ENCODE measurements at regions not wholly inside any gene's neighbourhood (a gene's known extent, or its start where the extent isn't known, plus 50 kb on each side); places are given as distances from the start of the nearest gene placed in this dataset.

GRCh38 chr1:217135987-217136894 is 413.0 kb upstream of the ESRRG start:
- Histone ChIP-seq H3K9me3 (ENCODE audit: insufficient read depth, low read depth, low read length) (0 out of 2 replicates have a peak, but pooled peaks cover 7% of the 10 kb centered on the region), H3K9me2 (replicated peaks; ENCODE audit: low read depth, low read length) (no peaks in the 10 kb centered on the region), H4K20me1 (ENCODE audit: insufficient read depth, low read length, poor library complexity, severe bottlenecking) (no peaks in the 10 kb centered on the region), H3K4me1 (ENCODE audit: insufficient read depth, low read length, poor library complexity, severe bottlenecking) (no peaks in the 10 kb centered on the region), H3K4me2 (ENCODE audit: low read depth, low read length, poor library complexity, severe bottlenecking) (no peak overlapping the region), H3K9ac (ENCODE audit: low read depth, low read length, poor library complexity, severe bottlenecking) (no peak overlapping the region), H3K27me3 (ENCODE audit: insufficient read depth, low read length, poor library complexity, severe bottlenecking) (no peaks in the 10 kb centered on the region), H3F3A (ENCODE audit: low read depth) (no peaks in the 10 kb centered on the region), H2AFZ (ENCODE audit: low read length) (no peak overlapping the region), H3K4me3 (ENCODE audit: low read length, poor library complexity, severe bottlenecking) (no peak overlapping the region), H3K36me3 (ENCODE audit: insufficient read depth, low read length) (no peaks in the 10 kb centered on the region), H3K79me2 (ENCODE audit: insufficient read depth, low read length) (no peaks in the 10 kb centered on the region)
- TF ChIP-seq CTCF (conservative IDR thresholded peaks at IDR 0.05; ENCODE audit: low read length) (no peak), EZH2phosphoT487 (IDR thresholded peaks at IDR 0.05; ENCODE audit: borderline replicate concordance) (no peak)

GRCh38 chr1:217135569-217135915 is 412.3 kb upstream of the ESRRG start:
- Histone ChIP-seq H3K4me3 (ENCODE audit: low read length, poor library complexity, severe bottlenecking) (no peak overlapping the region), H3K4me1 (ENCODE audit: insufficient read depth, low read length, poor library complexity, severe bottlenecking) (no peaks in the 10 kb centered on the region), H3K27me3 (ENCODE audit: insufficient read depth, low read length, poor library complexity, severe bottlenecking) (no peaks in the 10 kb centered on the region), H3K9me2 (replicated peaks; ENCODE audit: low read depth, low read length) (no peaks in the 10 kb centered on the region), H3K9me3 (ENCODE audit: insufficient read depth, low read depth, low read length) (0 out of 2 replicates have a peak, but pooled peaks cover 7% of the 10 kb centered on the region), H4K20me1 (ENCODE audit: insufficient read depth, low read length, poor library complexity, severe bottlenecking) (no peaks in the 10 kb centered on the region), H3K36me3 (ENCODE audit: insufficient read depth, low read length) (no peaks in the 10 kb centered on the region), H3K4me2 (ENCODE audit: low read depth, low read length, poor library complexity, severe bottlenecking) (no peak overlapping the region), H3F3A (ENCODE audit: low read depth) (no peaks in the 10 kb centered on the region), H2AFZ (ENCODE audit: low read length) (no peak overlapping the region), H3K9ac (ENCODE audit: low read depth, low read length, poor library complexity, severe bottlenecking) (no peak overlapping the region), H3K79me2 (ENCODE audit: insufficient read depth, low read length) (no peaks in the 10 kb centered on the region)
- TF ChIP-seq CTCF (conservative IDR thresholded peaks at IDR 0.05; ENCODE audit: low read length) = no peak

GRCh38 chr1:217134857-217135568 is 411.8 kb upstream of the ESRRG start:
- H3F3A ChIP-seq (ENCODE audit: low read depth) = no peaks in the 10 kb centered on the region
- H4K20me1 ChIP-seq (ENCODE audit: insufficient read depth, low read length, poor library complexity, severe bottlenecking) = no peaks in the 10 kb centered on the region
- 0 out of 2 replicates have a peak, but pooled peaks cover 4% of the 10 kb centered on the region for H3K9me3 ChIP-seq (ENCODE audit: insufficient read depth, low read depth, low read length)
- no peaks in the 10 kb centered on the region for H3K36me3 ChIP-seq (ENCODE audit: insufficient read depth, low read length)
- TF ChIP-seq EZH2phosphoT487 (IDR thresholded peaks at IDR 0.05; ENCODE audit: borderline replicate concordance) (no peak), CTCF (conservative IDR thresholded peaks at IDR 0.05; ENCODE audit: low read length) (no peak)
- H3K4me3 ChIP-seq (ENCODE audit: low read length, poor library complexity, severe bottlenecking) = no peak overlapping the region
- H3K9ac ChIP-seq (ENCODE audit: low read depth, low read length, poor library complexity, severe bottlenecking) = no peak overlapping the region
- no peaks in the 10 kb centered on the region for H3K9me2 ChIP-seq (replicated peaks; ENCODE audit: low read depth, low read length)
- no peaks in the 10 kb centered on the region for H3K27me3 ChIP-seq (ENCODE audit: insufficient read depth, low read length, poor library complexity, severe bottlenecking)
- H2AFZ ChIP-seq (ENCODE audit: low read length) = no peak overlapping the region
- no peaks in the 10 kb centered on the region for H3K4me1 ChIP-seq (ENCODE audit: insufficient read depth, low read length, poor library complexity, severe bottlenecking)
- no peaks in the 10 kb centered on the region for H3K79me2 ChIP-seq (ENCODE audit: insufficient read depth, low read length)
- no peak overlapping the region for H3K4me2 ChIP-seq (ENCODE audit: low read depth, low read length, poor library complexity, severe bottlenecking)

Data from Loucy (cell line).